Nephron (organoid): ENCODE measurements at regions not wholly inside any gene's neighbourhood (a gene's known extent, or its start where the extent isn't known, plus 50 kb on each side); places are given as distances from the start of the nearest gene placed in this dataset.

ENCODE experiments used
- H3K27ac Mint-ChIP-seq, 3 experiments: 2 replicates each; pipeline ENCODE4 v1.8.0; 2020; ENCODE audit warnings: mixed read lengths in 3 of 3, mild to moderate bottlenecking in 2 of 3, moderate library complexity in 1 of 3
- H3K27me3 Mint-ChIP-seq: 2 replicates; pipeline ENCODE4 v1.8.0; 2021; ENCODE audit warnings: low read depth, mild to moderate bottlenecking, moderate library complexity, mixed read lengths
- H3K36me3 Mint-ChIP-seq: 2 replicates; pipeline ENCODE4 v1.8.0; 2020; ENCODE audit warnings: low read depth, mixed read lengths
- H3K4me1 Mint-ChIP-seq: 2 replicates; pipeline ENCODE4 v1.8.0; 2020; ENCODE audit warnings: mixed read lengths
- H3K4me3 Mint-ChIP-seq, 3 experiments: 2 replicates each; pipeline ENCODE4 v1.8.0; 2020; ENCODE audit warnings: mild to moderate bottlenecking in 3 of 3, mixed read lengths in 3 of 3, moderate library complexity in 2 of 3
- H3K9me3 Mint-ChIP-seq: 2 replicates; pipeline ENCODE4 v1.8.0; 2020; ENCODE audit warnings: mixed read lengths
- CTCF ChIP-seq, 3 experiments: fragments of 200-600 bp; sonication (generic); IDR thresholded peaks; one replicate each; pipeline ENCODE4 v1.5.0; 2021; ENCODE audit warnings: antibody characterized with exemption in 3 of 3; ENCODE audit not compliant: unreplicated experiment in 3 of 3

- Mint-ChIP-seq H3K4me1 (peaks cover 19% of the 10 kb centered on the region), H3K27me3 (peaks cover 4% of the 10 kb centered on the region), H3K9me3 (peaks cover 3% of the 10 kb centered on the region), H3K4me3 (no peak overlapping the region), H3K27ac (no peak overlapping the region), H3K36me3 (no peaks in the 10 kb centered on the region)
- no peak for TF ChIP-seq CTCF (IDR thresholded peaks at IDR 0.05; ENCODE audit: unreplicated experiment in 3 of 3)
These were observed 308.8 kb upstream of the TRPC7 start for GRCh38 chr5:136674178-136674577.

GRCh38 chr5:136667789-136668188, 302.4 kb upstream of the TRPC7 start:
- H3K27me3 Mint-ChIP-seq = peaks cover 11% of the 10 kb centered on the region
- H3K36me3 Mint-ChIP-seq = no peaks in the 10 kb centered on the region
- no peak for TF ChIP-seq CTCF (IDR thresholded peaks at IDR 0.05; ENCODE audit: unreplicated experiment in 3 of 3)
- H3K9me3 Mint-ChIP-seq = peaks cover 9% of the 10 kb centered on the region
- H3K27ac Mint-ChIP-seq = no peak overlapping the region
- no peak overlapping the region for H3K4me3 Mint-ChIP-seq
- H3K4me1 Mint-ChIP-seq = no peaks in the 10 kb centered on the region

GRCh38 chr5:136666970-136667620, 301.8 kb upstream of the TRPC7 start:
- peaks cover 10% of the 10 kb centered on the region for H3K27me3 Mint-ChIP-seq
- no peaks in the 10 kb centered on the region for H3K36me3 Mint-ChIP-seq
- H3K27ac Mint-ChIP-seq = no peak overlapping the region
- peaks cover 9% of the 10 kb centered on the region for H3K9me3 Mint-ChIP-seq
- TF ChIP-seq CTCF (IDR thresholded peaks at IDR 0.05; ENCODE audit: unreplicated experiment in 3 of 3) = no peak
- H3K4me3 Mint-ChIP-seq = no peak overlapping the region
- no peaks in the 10 kb centered on the region for H3K4me1 Mint-ChIP-seq

GRCh38 chr5:136665331-136665730, 300.0 kb upstream of the TRPC7 start:
- no peak for TF ChIP-seq CTCF (IDR thresholded peaks at IDR 0.05; ENCODE audit: unreplicated experiment in 3 of 3)
- Mint-ChIP-seq H3K27me3 (peaks cover 10% of the 10 kb centered on the region), H3K4me3 (no peak overlapping the region), H3K9me3 (peaks cover 7% of the 10 kb centered on the region), H3K27ac (no peak overlapping the region), H3K36me3 (no peaks in the 10 kb centered on the region), H3K4me1 (no peaks in the 10 kb centered on the region)

GRCh38 chr5:136661026-136661425, 295.7 kb upstream of the TRPC7 start:
- Mint-ChIP-seq H3K9me3 (no peaks in the 10 kb centered on the region), H3K27ac (no peak overlapping the region), H3K4me3 (no peak overlapping the region), H3K36me3 (no peaks in the 10 kb centered on the region), H3K4me1 (no peaks in the 10 kb centered on the region), H3K27me3 (no peaks in the 10 kb centered on the region)
- no peak for TF ChIP-seq CTCF (IDR thresholded peaks at IDR 0.05; ENCODE audit: unreplicated experiment in 3 of 3)

- no peaks in the 10 kb centered on the region for H3K4me1 Mint-ChIP-seq
- H3K36me3 Mint-ChIP-seq = no peaks in the 10 kb centered on the region
- no peaks in the 10 kb centered on the region for H3K9me3 Mint-ChIP-seq
- H3K27ac Mint-ChIP-seq = no peak overlapping the region
- no peak overlapping the region for H3K4me3 Mint-ChIP-seq
- H3K27me3 Mint-ChIP-seq = peaks cover 3% of the 10 kb centered on the region
- no peak for TF ChIP-seq CTCF (IDR thresholded peaks at IDR 0.05; ENCODE audit: unreplicated experiment in 3 of 3)
These were observed 291.5 kb upstream of the TRPC7 start for GRCh38 chr5:136656811-136657210.
